Large intestine (tissue), 3 donors: ENCODE measurements at regions not wholly inside any gene's neighbourhood (a gene's known extent, or its start where the extent isn't known, plus 50 kb on each side); places are given as distances from the start of the nearest gene placed in this dataset.
"Not testable (repeated sequence)": the region's sequence is repeated elsewhere in the genome, so short reads cannot be mapped to it uniquely, and the experiment has no call there.

Source experiments
- DNase-seq, 2 donors: peaks; one replicate each; pipeline versions ENCODE4 v3.0.0 to v3.0.0-alpha.2; 2013
- H3K27ac ChIP-seq: one replicate; pipeline ENCODE4 v1.5.1; 2013; ENCODE audit warnings: low read length
- H3K27me3 ChIP-seq: 2 replicates; pipeline ENCODE4 v1.6.1; 2013; ENCODE audit warnings: low read length; ENCODE audit not compliant: control insufficient read depth, insufficient read depth
- H3K36me3 ChIP-seq: 2 replicates; pipeline ENCODE4 v1.6.1; 2013; ENCODE audit warnings: low read length; ENCODE audit not compliant: control insufficient read depth, insufficient read depth
- H3K4me1 ChIP-seq: one replicate; pipeline ENCODE4 v1.6.1; 2013; ENCODE audit warnings: low read length; ENCODE audit not compliant: control insufficient read depth, insufficient read depth
- H3K4me3 ChIP-seq: one replicate; pipeline ENCODE4 v1.5.1; 2013; ENCODE audit warnings: low read length
- H3K9me3 ChIP-seq: one replicate; pipeline ENCODE4 v1.6.1; 2013; ENCODE audit warnings: mild to moderate bottlenecking, low read depth, low read length, moderate library complexity; ENCODE audit not compliant: control insufficient read depth
- WGBS: methylation state at CpG from one replicate; pipeline ENCODE4 v1.1.5; 2013; ENCODE audit warnings: low lambda C conversion rate; ENCODE audit not compliant: insufficient coverage; 5-methylcytosine and 5-hydroxymethylcytosine counted together

DNA sequence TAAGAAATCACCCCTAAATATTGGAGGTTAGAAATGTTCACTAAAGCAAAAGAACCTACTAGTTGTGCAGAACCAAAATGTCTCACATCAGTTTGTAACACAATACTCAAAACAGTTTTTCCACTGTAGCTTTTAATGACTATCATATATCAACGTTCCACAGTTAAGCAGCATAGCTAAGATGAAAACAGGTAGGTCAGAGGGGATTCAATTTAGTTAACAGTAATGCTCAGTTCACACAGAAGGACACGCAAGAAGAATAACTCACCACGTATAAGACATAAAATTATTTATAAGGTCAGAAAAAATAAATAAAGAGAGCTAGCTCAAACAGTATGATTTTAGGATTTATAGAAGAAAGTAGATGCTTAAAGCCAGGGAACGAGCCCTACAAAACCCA lies 118.9 kb upstream of the CCDC150 start:
- H3K4me1 ChIP-seq: no peaks in the 10 kb centered on the region
- WGBS: 100% methylated on average over 2 of the region's 4 CpGs
- no peaks in the 10 kb centered on the region for H3K9me3 ChIP-seq
- H3K36me3 ChIP-seq: no peaks in the 10 kb centered on the region
- no peak for DNase-seq
- H3K27ac ChIP-seq: no peak overlapping the region
- no peak overlapping the region for H3K4me3 ChIP-seq
- H3K27me3 ChIP-seq: no peaks in the 10 kb centered on the region

DNA sequence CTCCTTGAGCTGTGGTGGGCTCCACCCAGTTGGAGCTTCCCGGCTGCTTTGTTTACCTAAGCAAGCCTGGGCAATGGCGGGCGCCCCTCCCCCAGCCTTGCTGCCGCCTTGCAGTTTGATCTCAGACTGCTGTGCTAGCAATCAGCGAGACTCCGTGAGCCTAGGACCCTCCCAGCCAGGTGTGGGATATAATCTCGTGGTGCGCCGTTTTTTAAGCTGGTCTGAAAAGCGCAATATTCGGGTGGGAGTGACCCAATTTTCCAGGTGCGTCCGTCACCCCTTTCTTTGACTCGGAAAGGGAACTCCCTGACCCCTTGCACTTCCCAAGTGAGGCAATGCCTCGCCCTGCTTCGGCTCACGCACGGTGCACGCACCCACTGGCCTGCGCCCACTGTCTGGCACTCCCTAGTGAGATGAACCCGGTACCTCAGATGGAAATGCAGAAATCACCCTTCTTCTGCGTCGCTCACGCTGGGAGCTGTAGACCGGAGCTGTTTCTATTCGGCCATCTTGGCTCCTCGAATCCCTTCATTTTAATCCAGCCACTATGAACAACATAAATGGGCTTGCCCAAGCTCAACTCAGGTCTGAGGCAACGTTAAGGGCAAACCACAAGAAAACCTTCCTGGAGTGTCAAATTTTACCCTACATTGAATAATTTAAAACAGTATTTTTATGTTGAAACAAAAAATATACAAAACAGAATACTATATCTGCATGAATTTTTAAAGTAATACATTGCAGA lies 112.4 kb upstream of the CCDC150 start:
- not testable (repeated sequence) for H3K27ac ChIP-seq, H3K27me3 ChIP-seq, DNase-seq, H3K36me3 ChIP-seq, H3K9me3 ChIP-seq, H3K4me3 ChIP-seq, H3K4me1 ChIP-seq
- 80% methylated on average over 2 of the region's 28 CpGs for WGBS

- no peaks in the 10 kb centered on the region for H3K36me3 ChIP-seq
- no peaks in the 10 kb centered on the region for H3K27me3 ChIP-seq
- no peak for DNase-seq
- H3K4me3 ChIP-seq: no peak overlapping the region
- no CpG with 5 or more reads among the region's 1 CpG for WGBS
- H3K27ac ChIP-seq: no peak overlapping the region
- no peaks in the 10 kb centered on the region for H3K4me1 ChIP-seq
- H3K9me3 ChIP-seq: no peaks in the 10 kb centered on the region
Observed at GRCh38 chr2:196528486-196529223, 110.9 kb upstream of the CCDC150 start.

DNA sequence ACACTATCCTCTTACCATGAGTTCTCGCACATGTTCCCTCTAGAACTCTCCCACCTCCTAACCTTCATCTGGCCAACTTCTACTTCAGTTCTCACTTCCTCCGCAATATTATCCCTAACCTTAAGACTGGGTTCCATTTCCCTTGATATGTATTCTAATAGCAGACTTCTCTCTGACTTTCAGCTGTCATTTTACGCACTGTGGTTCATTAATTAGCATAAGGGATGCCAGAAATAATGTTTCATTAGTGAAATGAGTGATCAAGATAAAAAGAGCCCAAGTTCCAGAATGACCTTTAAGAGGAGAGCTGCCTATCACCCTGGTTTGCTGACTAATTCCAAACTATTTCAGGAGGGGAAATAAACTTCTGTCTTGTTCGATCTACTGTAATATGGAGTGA lies 108.6 kb upstream of the CCDC150 start:
- H3K27ac ChIP-seq: no peak overlapping the region
- 94% methylated on average over 2 of the region's 4 CpGs for WGBS
- no peaks in the 10 kb centered on the region for H3K4me1 ChIP-seq
- no peak for DNase-seq
- H3K27me3 ChIP-seq: no peaks in the 10 kb centered on the region
- H3K36me3 ChIP-seq: no peaks in the 10 kb centered on the region
- H3K9me3 ChIP-seq: no peaks in the 10 kb centered on the region
- no peak overlapping the region for H3K4me3 ChIP-seq

DNA sequence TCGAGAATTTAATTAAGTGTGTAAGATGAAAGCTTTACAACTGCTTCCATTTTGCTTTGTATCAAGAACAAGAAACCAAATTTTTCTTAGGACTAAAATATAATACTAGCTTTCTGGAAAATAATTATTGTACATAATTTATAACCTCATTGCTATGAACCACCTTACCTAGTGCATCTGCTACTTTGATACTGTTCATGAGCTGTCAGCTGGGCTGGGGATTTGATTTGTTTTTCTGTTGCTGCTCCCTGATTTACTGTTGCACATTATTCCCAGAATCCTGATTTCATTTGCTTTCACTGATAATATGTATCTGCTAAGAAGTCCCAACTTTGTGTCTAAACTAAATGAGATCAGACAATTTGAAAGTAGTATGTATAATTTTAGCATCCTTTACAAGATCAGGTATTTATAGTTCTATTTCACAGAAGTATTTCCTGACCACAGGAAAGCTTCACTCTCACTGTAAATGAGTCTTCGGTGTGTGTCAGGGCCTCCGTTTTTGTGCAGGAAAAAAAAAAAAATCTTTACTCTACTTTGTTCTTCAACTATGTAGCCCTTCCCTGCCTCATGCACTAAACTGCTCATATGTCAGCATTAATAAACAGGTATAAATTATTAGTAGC lies 105.6 kb upstream of the CCDC150 start:
- Histone ChIP-seq H3K4me1 (no peaks in the 10 kb centered on the region), H3K4me3 (no peak overlapping the region), H3K27me3 (no peaks in the 10 kb centered on the region), H3K27ac (no peak overlapping the region), H3K36me3 (no peaks in the 10 kb centered on the region), H3K9me3 (no peaks in the 10 kb centered on the region)
- DNase-seq: no peak
- no CpG with 5 or more reads among the region's 3 CpGs for WGBS

- Histone ChIP-seq H3K27me3 (no peaks in the 10 kb centered on the region), H3K27ac (no peak overlapping the region), H3K4me3 (no peak overlapping the region), H3K36me3 (no peaks in the 10 kb centered on the region), H3K9me3 (no peaks in the 10 kb centered on the region), H3K4me1 (no peaks in the 10 kb centered on the region)
- DNase-seq: no peak
- WGBS: 40% methylated on average over 1 of the region's 5 CpGs
Observed at GRCh38 chr2:196534495-196534894, 105.0 kb upstream of the CCDC150 start.

DNA sequence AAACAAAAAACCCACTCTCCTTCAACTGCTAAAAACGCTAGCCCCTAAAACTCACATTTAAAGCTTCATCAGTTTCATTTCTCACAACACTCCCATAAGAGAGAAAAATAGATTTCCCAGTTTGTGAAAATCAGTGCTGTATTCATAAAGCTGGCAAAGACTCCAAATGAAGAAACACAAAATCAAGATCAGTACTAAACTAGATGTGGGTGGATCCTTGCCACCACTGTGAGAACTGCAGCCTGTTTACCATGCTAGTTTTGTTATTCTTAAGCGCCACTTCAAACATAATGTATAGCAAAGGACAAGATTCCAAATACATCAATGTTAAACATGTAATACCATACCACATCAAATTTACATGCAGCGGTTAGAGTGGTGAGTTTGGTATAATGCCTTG lies 104.5 kb upstream of the CCDC150 start:
- Histone ChIP-seq H3K27ac (no peak overlapping the region), H3K4me1 (no peaks in the 10 kb centered on the region), H3K36me3 (no peaks in the 10 kb centered on the region), H3K4me3 (no peak overlapping the region), H3K9me3 (no peaks in the 10 kb centered on the region), H3K27me3 (no peaks in the 10 kb centered on the region)
- no peak for DNase-seq
- 80% methylated on average over 3 of the region's 3 CpGs for WGBS

DNA sequence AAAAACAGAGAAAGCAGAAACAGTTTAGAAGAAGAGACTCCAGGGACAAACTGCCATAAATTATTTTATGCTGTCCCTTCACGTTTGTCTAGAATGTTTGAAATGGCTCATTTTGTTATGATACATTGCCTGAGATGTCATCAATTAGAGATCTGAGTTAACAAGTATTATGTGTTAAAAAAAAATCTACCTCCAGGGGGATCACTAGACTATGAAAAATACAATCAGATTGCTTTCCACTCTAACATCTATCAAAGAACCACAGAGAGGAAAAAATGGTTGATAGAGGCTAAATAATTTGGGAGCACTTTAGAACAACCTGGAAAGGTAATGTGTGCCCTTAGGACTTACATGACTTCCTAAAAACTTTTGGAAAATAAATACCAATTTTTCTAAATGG lies 103.8 kb upstream of the CCDC150 start:
- H3K36me3 ChIP-seq: no peaks in the 10 kb centered on the region
- no peak overlapping the region for H3K27ac ChIP-seq
- H3K4me1 ChIP-seq: no peaks in the 10 kb centered on the region
- no peaks in the 10 kb centered on the region for H3K9me3 ChIP-seq
- H3K27me3 ChIP-seq: no peaks in the 10 kb centered on the region
- no peak overlapping the region for H3K4me3 ChIP-seq
- no peak for DNase-seq
- WGBS: no CpG with 5 or more reads among the region's 1 CpG

DNA sequence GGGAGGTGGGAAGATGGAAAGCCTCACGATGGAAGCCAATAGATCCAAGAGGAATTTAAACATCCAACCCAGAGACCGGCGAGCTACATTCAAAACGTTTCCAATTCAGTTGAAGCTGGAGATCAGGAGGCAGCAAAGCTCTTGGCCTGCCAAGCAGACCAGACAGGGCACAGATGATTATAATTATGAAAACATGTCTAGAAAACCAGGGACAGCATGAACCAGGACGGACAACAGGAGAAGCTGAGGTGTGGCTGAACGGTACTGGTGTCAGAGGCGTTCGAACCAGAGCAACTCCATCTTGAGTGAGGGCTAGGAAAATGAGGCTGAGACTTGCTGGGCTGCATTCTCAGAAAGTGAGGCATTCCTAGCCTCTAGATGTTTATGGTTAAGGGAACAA lies 102.2 kb upstream of the CCDC150 start:
- no peak for DNase-seq
- Histone ChIP-seq H3K4me3 (no peak overlapping the region), H3K27ac (no peak overlapping the region), H3K36me3 (no peaks in the 10 kb centered on the region), H3K4me1 (no peaks in the 10 kb centered on the region), H3K9me3 (no peaks in the 10 kb centered on the region), H3K27me3 (no peaks in the 10 kb centered on the region)
- 100% methylated on average over 1 of the region's 8 CpGs for WGBS

DNA sequence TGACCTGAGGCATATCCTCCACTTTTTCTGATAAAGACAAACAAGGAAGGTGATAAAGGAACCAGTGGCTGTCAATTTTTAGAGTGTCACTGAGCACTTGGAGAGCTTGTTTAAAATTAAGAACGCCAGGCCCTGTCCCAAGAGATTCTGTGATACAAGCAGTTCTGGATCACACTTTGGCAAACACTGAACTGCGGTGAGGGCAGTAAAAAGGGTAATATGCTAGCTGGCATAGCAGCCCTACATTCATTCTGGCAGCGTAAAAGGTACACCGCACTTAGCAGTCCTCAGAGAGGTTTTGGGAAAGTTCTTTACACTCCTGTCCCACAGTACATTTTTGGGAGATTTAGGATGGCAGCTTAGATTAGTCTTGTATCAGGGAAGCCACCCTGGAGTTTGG lies 101.3 kb upstream of the CCDC150 start:
- no CpG with 5 or more reads among the region's 4 CpGs for WGBS
- Histone ChIP-seq H3K4me1 (no peaks in the 10 kb centered on the region), H3K36me3 (no peaks in the 10 kb centered on the region), H3K4me3 (no peak overlapping the region), H3K27ac (no peak overlapping the region), H3K27me3 (no peaks in the 10 kb centered on the region), H3K9me3 (no peaks in the 10 kb centered on the region)
- no peak for DNase-seq
